CD4-positive, alpha-beta T cell treated with Interleukin-12 subunit alpha and Interleukin-12 subunit beta, for 1 hour (primary cell): ENCODE measurements at regions not wholly inside any gene's neighbourhood (a gene's known extent, or its start where the extent isn't known, plus 50 kb on each side); places are given as distances from the start of the nearest gene placed in this dataset.

Experiments used
- DNase-seq: peaks from one replicate; pipeline ENCODE4 v3.0.0-alpha.2; 2020

DNA sequence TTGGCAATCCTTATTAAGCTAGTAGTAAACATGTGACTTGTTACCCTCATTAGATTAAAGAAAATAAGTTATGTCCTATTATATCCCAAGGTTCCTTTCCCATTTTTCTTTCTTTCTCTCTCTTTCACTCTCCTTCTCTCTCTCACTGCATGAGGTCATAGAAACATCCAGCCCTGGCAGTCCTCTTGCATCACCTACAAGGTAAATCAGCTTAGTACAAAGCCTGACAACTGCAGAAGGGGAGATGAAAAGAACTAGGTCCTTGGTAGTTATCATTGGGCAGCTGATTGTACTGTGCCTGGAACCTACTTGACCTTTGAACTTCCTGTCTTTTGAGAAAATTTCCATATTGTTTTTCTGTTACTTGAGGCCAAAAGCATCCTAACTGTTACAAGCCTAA lies 307.9 kb upstream of the SP8 start:
- no peak for DNase-seq

DNA sequence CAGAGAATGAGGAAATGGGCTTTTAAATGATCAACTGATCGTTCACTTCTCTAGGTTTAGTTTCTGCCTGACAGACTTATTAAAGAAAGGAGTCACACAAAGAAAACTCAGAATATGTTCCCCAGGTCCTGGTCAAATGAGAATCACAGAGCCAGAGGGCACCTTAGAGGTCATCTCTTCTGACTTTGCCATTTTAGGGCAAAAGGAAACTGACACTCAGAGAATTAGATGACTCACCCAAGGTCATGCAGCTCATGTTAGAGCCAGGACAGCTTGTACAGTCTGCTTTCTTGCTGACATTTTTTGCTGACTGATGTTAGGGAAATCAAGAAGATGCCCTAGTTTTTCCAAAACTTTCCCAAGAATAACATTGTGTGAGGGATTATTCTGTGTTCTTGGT lies 312.7 kb upstream of the SP8 start:
- no peak for DNase-seq

DNA sequence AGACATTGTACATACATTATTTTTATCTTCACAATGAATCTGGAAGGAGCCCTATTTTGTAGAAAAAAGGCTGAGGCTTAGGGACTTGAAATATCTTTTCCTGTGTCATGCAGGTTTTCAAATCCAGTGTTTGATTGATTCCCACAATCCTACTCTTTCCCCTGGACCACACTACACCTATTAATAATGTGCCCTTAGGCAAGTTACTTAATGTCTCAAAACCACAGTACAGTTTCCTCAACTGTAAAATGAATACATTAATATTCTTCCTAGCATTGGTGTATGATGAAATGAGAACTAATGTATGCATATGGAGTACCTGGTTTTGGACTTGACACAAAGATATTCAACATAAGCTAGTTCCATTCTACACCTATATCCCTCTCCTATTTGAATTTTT lies 313.3 kb upstream of the SP8 start:
- DNase-seq: no peak

DNA sequence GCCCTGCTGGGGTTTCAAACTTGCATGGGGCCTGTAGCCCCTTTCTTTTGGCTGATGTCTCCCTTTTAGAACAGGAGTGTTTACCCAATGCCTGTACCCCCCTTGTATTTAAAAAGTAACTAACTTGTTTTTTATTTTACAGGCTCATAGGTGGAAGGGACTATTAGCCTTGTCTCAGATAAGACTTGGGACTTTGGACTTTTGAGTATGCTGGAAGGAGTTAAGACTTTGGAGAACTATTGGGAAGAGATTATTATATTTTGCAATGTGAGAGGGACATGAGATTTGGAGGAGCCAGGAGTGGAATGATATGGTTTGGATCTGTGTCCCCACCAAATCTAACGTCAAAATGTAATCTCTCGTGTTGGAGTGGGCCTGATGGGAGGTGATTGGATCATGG lies 314.9 kb upstream of the SP8 start:
- no peak for DNase-seq

DNA sequence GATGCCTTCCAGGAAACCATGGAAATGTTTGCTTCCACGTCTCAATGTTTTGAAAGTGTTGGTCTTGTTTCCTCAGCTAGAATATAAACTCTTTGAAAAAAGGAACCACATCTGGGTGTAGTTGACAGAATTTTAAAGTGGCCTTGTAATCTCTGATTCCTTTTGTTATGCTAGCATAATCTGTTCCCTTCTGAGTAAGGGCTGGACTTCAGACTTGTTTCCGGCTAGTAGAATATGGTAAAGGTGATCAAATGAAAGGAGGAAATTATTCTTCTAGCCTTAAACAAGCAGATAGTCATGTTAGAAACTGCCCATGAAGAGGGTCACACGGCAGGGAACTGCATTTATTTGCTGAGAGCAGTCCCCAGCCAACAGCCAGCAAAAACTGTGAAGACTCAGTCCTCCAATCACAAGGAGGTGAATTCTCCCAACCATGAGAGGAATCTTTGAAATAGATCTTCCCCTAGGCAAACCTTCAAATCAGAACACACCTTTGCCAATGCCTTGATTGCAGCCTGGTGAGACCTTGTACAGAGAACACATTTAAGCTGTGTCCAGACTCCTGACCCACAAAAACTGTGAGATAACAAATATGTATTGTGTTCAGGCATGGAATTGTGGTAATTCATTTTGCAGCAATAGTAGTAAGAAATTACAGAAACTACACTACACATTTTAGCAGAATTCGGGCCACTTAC lies 316.9 kb upstream of the SP8 start:
- no peak for DNase-seq

DNA sequence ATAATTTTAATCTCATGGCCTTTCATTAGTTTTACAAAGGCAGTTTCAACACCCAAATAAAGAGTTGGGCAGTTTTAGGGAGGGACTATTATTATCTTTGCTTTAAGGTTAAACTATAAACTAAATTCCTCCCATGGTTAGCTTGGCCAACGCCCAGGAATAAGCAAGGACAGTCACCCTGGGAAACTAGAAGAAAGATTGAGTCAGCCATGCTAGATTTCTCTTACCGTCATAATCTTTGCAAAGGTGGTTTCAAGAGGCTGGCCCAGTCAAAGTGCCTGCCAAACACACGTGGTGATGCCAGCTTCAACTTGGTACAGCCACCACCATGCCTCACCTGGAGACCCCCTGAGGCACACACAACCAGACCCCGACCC lies 317.4 kb upstream of the SP8 start:
- DNase-seq: no peak

DNA sequence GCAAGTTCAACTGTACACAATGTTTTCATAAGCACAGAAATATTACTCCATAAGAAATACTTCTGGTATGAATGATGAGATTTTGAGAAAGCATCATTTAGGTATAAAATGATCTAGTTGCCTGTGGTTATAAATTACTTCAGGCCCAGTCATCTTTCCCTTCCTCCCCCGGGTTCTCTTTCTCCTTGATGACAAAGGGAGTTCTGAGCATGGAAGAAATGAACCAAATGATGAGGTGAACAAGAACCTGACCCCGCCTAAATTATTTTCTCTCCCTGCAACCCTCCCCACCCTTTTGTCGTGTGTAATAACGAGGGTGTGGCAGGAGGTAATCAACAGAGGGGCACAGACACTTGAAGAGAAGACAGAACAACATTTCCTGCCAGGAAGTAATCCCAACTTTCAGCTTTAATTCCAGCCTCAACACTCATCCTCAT lies 319.6 kb upstream of the SP8 start:
- no peak for DNase-seq

DNA sequence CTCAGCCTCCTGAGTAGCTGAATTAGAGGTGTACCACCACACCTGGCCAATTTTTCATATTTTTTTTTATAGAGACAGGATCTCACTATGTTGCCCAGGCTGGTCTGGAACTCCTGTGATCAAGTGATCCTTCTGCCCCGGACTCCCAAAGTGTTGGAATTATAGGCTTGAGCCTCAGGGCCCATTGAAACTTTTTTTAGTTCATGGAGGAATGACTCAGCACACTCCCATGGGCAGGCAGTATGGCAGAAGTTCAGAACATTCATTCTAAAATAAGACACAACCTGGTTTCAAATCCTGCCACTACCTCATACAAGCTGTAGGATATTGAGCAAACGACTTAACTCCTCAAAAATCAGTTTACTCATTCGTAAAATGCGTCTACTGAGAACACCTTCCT lies 320.4 kb upstream of the SP8 start:
- no peak for DNase-seq

DNA sequence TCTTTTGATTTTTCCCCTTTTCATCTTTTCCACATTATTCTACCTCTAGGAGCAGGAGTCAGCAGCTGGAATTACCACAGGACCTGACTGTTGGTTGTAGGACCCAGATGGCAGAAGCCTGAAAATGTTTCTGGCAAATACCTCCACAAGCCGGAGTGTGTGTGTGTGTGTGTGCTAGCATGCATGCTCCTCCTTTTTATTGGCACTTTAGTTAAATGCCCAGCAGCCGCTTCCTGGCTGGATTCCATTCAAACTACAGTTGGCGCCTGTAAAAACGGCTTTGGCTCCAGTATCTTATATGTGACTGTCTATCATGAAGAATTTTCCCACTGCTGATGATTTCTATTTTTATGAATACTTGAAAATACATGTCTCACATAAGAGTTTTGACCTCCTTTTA lies 319.7 kb upstream of the SP4 start:
- no peak for DNase-seq

DNA sequence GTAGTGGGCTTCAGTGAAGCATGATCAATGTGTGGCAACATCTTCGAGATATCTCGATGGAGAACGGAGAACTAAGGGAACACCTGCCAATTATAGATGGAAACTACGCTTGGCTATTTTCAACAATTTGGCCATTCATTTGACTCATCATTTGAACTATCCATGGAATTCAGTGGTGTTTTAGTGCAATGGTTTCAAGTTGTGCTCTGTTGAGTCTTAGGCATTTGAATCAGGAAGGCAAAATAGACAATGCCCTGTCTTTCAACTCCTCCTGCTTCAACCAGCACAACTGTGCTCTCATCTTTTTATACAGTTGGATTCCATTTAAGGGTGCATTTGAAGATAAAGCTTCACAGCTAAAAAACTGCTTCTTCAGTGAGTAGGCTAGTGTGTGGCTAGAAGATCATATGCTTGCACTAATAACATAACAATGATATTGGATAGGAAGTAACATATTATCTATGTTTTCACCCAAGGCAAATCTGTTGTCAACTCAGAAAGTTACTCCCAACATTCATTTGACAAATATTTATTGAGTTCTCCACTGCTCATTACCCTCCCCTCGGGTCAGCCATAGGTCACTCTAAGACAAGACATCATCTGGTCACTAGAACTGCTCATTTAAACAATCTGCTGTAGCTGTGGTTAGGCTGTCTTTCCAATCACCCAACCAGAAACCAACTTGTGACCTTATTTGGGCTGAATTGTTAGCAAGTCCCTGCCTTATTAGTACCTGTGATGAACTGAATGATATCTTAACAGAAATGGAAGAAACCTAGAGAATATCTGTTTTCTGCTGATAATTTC lies 314.1 kb upstream of the SP4 start:
- DNase-seq: no peak

DNA sequence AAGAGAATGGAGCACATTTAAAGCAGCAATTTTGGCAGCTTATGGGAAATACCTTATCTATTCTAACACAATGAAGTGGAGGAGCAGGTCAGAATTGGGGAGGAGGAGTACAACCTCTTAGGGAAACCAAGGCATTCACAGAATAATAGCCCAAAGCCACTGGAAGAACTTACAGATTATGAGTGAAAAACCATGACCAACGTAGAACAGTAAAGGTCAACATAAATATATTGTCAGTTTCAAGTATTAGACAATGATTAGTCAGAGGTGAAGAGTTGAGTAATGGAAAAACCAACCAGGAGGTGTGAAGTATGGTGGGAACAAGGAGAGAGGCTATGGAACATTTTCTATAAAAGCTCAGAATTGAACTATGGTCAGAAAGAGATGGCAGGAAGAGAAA lies 304.3 kb upstream of the SP4 start:
- no peak for DNase-seq

DNA sequence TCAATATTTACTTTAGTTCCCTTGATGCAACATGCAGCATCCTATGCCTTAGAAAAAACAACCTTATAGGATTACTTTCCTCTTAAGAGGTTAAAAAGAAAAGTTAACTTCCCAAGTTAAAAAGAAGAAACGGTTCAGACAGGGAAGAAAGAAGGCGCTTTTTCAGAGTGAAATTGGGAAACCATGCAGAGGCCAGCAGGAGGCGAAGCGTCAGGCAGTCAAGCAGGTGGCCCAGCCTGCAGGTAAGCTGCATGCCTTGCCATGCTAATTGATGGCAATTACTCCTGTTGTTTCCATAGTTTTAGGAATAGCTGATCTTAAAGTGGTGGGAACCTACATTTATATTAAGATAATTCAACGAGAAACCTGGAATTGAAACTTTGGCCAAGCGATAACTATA lies 302.6 kb upstream of the SP4 start:
- no peak for DNase-seq

DNA sequence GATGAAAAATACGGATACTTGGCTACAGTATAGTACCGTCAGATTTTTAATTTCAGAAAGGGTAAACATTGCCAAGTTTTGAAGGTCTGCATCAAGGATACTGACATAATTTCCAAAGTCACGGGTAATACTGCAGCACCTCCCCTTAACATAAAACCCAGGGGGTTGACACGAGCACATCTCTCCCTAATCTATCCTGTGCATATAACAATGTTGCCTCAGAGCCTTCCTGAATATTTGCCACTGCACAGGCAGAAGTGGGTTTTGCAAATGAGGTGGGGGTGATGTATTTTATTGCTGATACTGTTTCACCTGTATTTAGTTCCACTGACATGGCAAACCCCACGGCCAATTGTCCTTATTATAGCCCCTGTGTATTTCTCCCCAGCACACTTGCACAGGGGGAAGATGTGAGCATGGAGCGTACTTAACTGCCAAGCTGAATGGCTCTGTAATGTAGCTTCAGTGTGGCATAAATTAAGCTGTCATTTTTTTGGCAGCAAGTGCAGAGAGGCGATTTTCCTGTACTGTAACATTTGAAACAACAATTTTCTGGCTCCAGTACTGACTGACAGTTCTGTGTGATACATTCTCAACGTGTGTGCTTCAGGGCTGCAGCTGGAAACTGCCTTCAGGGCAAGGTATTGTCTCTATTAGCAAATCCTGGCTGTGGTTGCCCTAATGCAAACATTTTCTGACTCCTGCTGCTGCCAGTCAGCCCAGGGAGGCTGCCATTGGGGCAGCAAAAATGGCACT lies 299.6 kb upstream of the SP4 start:
- no peak for DNase-seq

DNA sequence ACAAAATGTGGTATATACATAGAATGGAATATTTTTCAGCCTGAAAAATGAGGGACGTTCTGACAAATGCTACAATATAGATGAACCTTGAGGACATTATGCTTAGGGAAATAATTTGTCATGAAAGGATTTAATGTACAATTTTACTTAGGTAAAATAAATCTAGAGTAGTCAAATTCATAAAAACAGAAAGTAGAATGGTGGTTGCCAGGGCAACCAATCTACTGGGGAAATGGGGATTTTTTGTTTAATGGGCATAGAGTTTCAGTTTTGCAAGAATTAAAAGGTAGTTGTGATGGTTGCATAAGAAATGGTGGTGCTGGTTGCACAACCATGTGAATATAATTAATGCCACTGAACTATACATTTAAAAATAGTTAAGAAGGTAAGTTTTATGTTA lies 296.0 kb upstream of the SP4 start:
- no peak for DNase-seq

DNA sequence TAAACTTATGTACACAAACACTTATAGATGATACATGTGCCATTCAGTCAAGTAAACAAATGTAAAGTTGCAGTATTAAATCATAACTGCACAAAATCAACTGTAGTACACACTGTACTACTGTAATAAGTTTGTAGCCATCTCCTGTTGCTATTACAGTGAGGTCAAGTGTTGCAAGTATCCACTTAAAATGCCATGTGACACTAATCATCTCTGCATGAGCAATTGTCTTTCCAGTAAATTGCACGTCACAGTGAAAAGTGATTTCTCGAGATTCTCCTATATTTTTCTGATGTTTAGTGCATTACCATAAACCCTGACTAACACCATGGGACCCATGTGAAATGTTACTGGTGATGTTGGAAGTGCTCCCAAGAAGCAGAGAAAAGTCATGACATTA lies 293.3 kb upstream of the SP4 start:
- DNase-seq: no peak

DNA sequence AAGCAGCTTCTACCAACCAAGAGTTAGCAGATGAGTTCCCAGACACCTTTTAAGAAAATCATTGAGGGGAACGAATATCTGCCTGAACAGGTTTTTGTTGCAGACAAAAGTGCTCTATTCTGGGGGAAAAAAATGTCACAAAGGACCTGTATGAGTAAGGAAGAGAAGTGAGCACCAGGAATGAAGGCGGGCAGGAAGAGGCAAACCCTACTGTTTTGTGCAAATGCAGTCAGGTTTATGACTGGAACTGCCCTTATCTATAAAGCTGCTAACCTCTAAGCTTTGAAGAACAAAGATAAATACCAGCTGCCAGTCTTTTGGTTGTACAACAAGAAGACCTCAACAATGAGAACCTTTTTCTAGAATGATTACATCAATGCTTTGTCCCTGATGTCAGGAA lies 292.4 kb upstream of the SP4 start:
- DNase-seq: no peak

DNA sequence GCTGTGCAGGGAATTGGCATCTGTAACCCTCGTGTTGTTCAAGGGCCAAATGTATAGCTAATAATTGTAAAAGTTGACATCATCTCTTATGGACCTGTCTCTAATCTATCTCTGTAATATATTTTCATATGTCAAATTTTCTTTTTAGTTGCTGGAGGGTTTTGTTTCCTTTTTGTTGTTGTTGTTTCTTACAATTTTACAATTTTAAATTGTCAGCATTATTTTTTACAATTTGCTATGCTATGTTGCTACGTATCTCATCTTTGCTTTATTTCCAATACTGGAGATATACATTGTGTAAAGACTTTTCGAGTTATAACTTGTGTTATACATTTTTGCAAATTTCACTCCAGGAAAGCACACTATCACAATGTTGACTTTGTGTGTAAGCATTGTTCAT lies 290.2 kb upstream of the SP4 start:
- DNase-seq: no peak

DNA sequence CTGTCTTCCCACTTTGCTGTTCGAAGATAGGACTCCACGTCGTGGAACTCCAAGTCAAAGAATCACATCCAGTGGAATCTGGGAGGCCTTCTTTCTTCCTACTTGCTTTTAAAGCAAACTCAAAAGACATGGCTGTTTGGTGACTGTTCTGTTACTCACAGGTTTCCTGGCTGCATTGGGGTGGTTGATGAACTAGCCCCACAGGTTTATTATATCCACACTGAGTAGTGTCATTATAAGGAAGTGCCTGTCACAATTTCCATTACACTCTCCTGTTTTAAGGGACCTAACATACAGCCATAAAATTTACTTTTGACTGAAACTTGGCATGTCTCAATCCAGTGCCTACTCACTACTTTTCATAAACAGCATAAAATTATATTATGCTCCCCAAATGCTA lies 287.3 kb upstream of the SP4 start:
- no peak for DNase-seq

DNA sequence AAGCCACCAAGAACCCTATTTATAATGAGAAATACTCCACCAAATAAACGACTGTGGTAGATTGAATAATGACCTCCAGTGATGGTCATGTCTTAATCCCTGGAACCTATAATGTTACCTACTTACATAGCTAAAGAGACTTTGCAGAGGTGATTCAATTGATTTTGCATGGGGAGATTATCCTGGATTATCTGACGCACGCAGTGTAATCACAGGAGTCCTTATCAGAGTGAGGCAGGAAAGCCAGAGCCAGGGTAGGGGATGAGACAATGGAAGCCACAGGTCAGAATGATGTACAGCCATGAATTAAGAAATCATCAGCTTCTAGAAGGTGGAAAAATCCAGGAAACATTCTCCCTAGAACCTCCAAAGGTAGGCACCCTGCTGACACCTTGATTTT lies 286.4 kb upstream of the SP4 start:
- DNase-seq: no peak

DNA sequence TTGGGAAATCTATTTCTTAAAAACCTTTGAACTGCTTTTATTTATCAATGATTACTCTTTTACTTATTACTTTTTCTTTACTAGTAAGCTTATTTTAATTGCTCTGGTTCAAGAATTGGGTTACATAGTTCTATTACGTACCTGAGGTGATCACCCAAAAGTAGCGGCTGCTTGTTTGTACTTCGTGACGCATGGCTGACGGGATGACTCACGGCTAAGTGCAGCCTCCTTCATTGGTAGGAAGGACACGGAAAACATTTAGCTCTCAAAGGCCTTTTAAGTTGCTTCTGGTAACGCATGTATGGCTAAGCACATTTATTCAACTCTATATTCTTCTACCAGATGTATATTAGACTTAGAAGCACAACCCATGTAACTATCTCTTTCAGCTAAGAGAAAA lies 285.8 kb upstream of the SP4 start:
- no peak for DNase-seq

DNA sequence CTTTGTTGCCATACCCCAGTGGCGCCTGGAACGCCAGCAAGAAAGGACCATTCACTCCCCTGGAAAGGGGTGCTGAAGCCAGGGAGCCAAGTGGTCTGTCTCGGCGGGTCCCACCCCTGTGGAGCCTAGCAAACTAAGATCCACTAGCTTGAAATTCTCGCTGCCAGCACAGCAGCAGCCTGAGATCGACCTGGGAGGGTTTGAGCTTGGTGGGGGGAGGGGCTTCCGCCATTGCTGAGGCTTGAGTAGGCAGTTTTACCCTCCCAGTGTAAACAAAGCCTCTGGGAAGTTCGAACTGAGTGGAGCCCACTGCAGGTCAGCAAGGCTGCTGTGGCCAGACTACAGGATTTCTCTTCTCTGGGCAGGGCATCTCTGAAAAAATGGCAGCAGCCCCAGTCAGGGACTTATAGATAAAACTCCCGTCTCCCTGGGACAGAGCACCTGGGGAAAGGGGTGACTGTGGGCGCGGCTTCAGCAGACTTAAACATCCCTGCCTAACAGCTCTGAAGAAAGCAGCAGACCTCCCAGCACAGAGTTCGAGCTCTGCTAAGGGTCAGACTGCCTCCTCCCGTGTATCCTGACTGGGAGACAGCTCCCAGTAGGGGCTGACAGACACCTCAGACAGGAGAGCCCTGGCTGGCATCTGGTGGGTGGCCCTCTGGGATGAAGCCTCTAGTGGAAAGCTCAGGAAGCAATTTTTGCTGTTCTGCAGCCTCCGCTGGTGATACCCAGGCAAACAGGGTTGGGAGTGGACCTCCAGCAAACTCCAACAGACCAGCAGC lies 281.1 kb upstream of the SP4 start:
- no peak for DNase-seq

DNA sequence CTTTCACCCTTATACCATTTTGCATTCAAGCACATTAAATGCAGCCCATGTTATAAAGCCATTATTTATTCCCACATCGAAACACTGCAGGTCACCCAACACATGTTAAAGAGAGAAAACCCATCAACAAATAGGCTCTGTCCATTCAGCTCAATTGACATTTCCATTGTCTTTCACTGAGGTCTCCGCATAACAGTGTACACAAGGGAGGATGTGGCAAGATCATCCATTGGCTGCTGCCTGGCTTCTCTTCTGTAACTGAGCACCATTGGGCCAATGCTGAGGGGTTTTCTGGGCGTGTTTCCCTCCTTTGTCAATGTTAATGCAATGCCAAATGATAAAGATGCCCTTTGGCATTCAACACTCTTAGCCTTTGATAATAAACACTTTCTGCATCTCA lies 278.1 kb upstream of the SP4 start:
- no peak for DNase-seq

DNA sequence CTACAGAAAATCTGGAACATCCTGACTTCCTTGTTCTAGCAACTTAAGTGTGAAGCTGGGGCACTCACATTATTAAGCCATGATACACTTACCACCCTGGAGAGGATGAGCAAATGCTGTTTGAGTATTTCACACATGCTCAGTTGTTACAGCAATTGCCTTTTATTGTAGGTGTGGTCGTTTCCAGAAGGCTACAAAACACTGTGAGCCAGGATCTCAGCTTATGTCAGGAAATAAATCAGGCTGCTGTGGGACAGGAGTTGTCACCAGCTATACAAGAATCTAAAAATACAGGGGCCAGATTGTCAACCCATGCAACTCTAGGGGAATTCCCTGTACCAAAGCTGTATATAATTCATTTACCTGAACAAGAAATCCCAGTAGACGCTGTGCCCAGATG lies 273.3 kb upstream of the SP4 start:
- DNase-seq: no peak
